Ecto neural progenitor cell (in vitro differentiated cells): ENCODE measurements at regions not wholly inside any gene's neighbourhood (a gene's known extent, or its start where the extent isn't known, plus 50 kb on each side); places are given as distances from the start of the nearest gene placed in this dataset.

Experiments used
- DNase-seq: peaks from one replicate; pipeline ENCODE4 v3.0.0-alpha.2; 2018; ENCODE audit warnings: low spot score

- DNase-seq, result no peak
These were observed 214.7 kb downstream of the QDPR start for GRCh38 chr4:17296921-17297890.

- no peak for DNase-seq
These were observed 218.0 kb downstream of the QDPR start for GRCh38 chr4:17293901-17294300.

GRCh38 chr4:17288151-17288550 lies 223.7 kb downstream of the QDPR start:
- DNase-seq, result no peak

- no peak for DNase-seq
These were observed 225.0 kb downstream of the QDPR start for GRCh38 chr4:17286752-17287460.

GRCh38 chr4:17285747-17286146 lies 226.1 kb downstream of the QDPR start:
- no peak for DNase-seq

- DNase-seq, result no peak
These were observed 227.3 kb downstream of the QDPR start for GRCh38 chr4:17284323-17285175.

- DNase-seq, result no peak
These were observed 228.1 kb downstream of the QDPR start for GRCh38 chr4:17283832-17284231.

- DNase-seq, result no peak
These were observed 228.6 kb downstream of the QDPR start for GRCh38 chr4:17283251-17283650.

GRCh38 chr4:17280261-17281018 lies 231.4 kb downstream of the QDPR start:
- no peak for DNase-seq

- DNase-seq, result no peak
These were observed 235.1 kb downstream of the QDPR start for GRCh38 chr4:17276776-17277175.

- no peak for DNase-seq
These were observed 236.1 kb downstream of the QDPR start for GRCh38 chr4:17275836-17276235.

- no peak for DNase-seq
These were observed 238.8 kb downstream of the QDPR start for GRCh38 chr4:17273047-17273446.

GRCh38 chr4:17272154-17272553 lies 239.7 kb downstream of the QDPR start:
- DNase-seq, result no peak

- no peak for DNase-seq
These were observed 246.2 kb downstream of the QDPR start for GRCh38 chr4:17265653-17266052.

GRCh38 chr4:17265139-17265538 lies 246.8 kb downstream of the QDPR start:
- DNase-seq, result no peak

GRCh38 chr4:17260166-17260907 lies 251.6 kb downstream of the QDPR start:
- DNase-seq, result no peak

GRCh38 chr4:17258106-17258505 lies 253.8 kb downstream of the QDPR start:
- no peak for DNase-seq

GRCh38 chr4:17252131-17252530 lies 259.8 kb downstream of the QDPR start:
- DNase-seq, result no peak

GRCh38 chr4:17251101-17251500 lies 260.8 kb downstream of the QDPR start:
- DNase-seq, result no peak

GRCh38 chr4:17250591-17250990 lies 261.3 kb downstream of the QDPR start:
- DNase-seq, result no peak

- no peak for DNase-seq
These were observed 265.2 kb downstream of the QDPR start for GRCh38 chr4:17246656-17247055.
